ENCODE measurements at regions not wholly inside any gene's neighbourhood (a gene's known extent, or its start where the extent isn't known, plus 50 kb on each side); places are given as distances from the start of the nearest gene placed in this dataset.

GRCh38 chr20:50306478-50307423 lies 116.1 kb downstream of the CEBPB start:
- H3K4me1 ChIP-seq (ENCODE audit: insufficient read depth, low read length, severe bottlenecking) = no peaks in the 10 kb centered on the region
- no peak overlapping the region for H2AFZ ChIP-seq (ENCODE audit: low read length)
- no peaks in the 10 kb centered on the region for H3F3A ChIP-seq (ENCODE audit: insufficient read depth, low read length)
- H3K4me2 ChIP-seq (ENCODE audit: low read length) = no peak overlapping the region
- TF ChIP-seq EZH2 (IDR thresholded peaks at IDR 0.05; ENCODE audit: borderline replicate concordance, low read length) (no peak), CTCF (IDR thresholded peaks at IDR 0.05; ENCODE audit: low read length) (no peak)
- 0 out of 2 replicates have a peak, but pooled peaks cover 9% of the 10 kb centered on the region for H3K27me3 ChIP-seq (ENCODE audit: insufficient read depth, low read length)
- no peaks in the 10 kb centered on the region for H3K36me3 ChIP-seq (ENCODE audit: insufficient read depth, low read length)
- no peak overlapping the region for H3K27ac ChIP-seq (ENCODE audit: low read depth, low read length, poor library complexity, severe bottlenecking)
- no peaks in the 10 kb centered on the region for H4K20me1 ChIP-seq (ENCODE audit: insufficient read depth, low read length)
- no peaks in the 10 kb centered on the region for H3K9me3 ChIP-seq (ENCODE audit: low read length)
- no peaks in the 10 kb centered on the region for H3K79me2 ChIP-seq (ENCODE audit: insufficient read depth, low read length)
- H3K9ac ChIP-seq (ENCODE audit: low read length) = no peak overlapping the region
- H3K9me2 ChIP-seq (ENCODE audit: low read depth, low read length) = no peaks in the 10 kb centered on the region
- no peak overlapping the region for H3K4me3 ChIP-seq (ENCODE audit: low read depth, low read length, poor library complexity, severe bottlenecking)

- Histone ChIP-seq H3F3A (ENCODE audit: insufficient read depth, low read length) (no peaks in the 10 kb centered on the region), H3K9me3 (ENCODE audit: low read length) (no peaks in the 10 kb centered on the region), H3K4me1 (ENCODE audit: insufficient read depth, low read length, severe bottlenecking) (no peaks in the 10 kb centered on the region), H3K4me3 (ENCODE audit: low read depth, low read length, poor library complexity, severe bottlenecking) (no peak overlapping the region), H4K20me1 (ENCODE audit: insufficient read depth, low read length) (no peaks in the 10 kb centered on the region), H3K27me3 (ENCODE audit: insufficient read depth, low read length) (peaks cover 11% of the 10 kb centered on the region; the same call in 1 of the 2 replicates), H3K9me2 (ENCODE audit: low read depth, low read length) (no peaks in the 10 kb centered on the region), H3K4me2 (ENCODE audit: low read length) (no peak overlapping the region), H3K36me3 (ENCODE audit: insufficient read depth, low read length) (no peaks in the 10 kb centered on the region), H3K27ac (ENCODE audit: low read depth, low read length, poor library complexity, severe bottlenecking) (no peak overlapping the region), H3K79me2 (ENCODE audit: insufficient read depth, low read length) (no peaks in the 10 kb centered on the region), H3K9ac (ENCODE audit: low read length) (no peak overlapping the region), H2AFZ (ENCODE audit: low read length) (no peak overlapping the region)
- TF ChIP-seq CTCF (IDR thresholded peaks at IDR 0.05; ENCODE audit: low read length) = no peak
- TF ChIP-seq EZH2 (IDR thresholded peaks at IDR 0.05; ENCODE audit: borderline replicate concordance, low read length) = no peak
Measured at GRCh38 chr20:50308166-50308512, 117.5 kb downstream of the CEBPB start.

GRCh38 chr20:50308513-50309279 lies 118.1 kb downstream of the CEBPB start:
- H3K36me3 ChIP-seq (ENCODE audit: insufficient read depth, low read length) = no peaks in the 10 kb centered on the region
- TF ChIP-seq CTCF (IDR thresholded peaks at IDR 0.05; ENCODE audit: low read length) (no peak), EZH2 (IDR thresholded peaks at IDR 0.05; ENCODE audit: borderline replicate concordance, low read length) (no peak)
- H3K4me3 ChIP-seq (ENCODE audit: low read depth, low read length, poor library complexity, severe bottlenecking) = no peak overlapping the region
- peaks cover 17% of the 10 kb centered on the region; the same call in 1 of the 2 replicates for H3K27me3 ChIP-seq (ENCODE audit: insufficient read depth, low read length)
- no peak overlapping the region for H3K27ac ChIP-seq (ENCODE audit: low read depth, low read length, poor library complexity, severe bottlenecking)
- no peaks in the 10 kb centered on the region for H3F3A ChIP-seq (ENCODE audit: insufficient read depth, low read length)
- H3K9me3 ChIP-seq (ENCODE audit: low read length) = no peaks in the 10 kb centered on the region
- no peaks in the 10 kb centered on the region for H3K4me1 ChIP-seq (ENCODE audit: insufficient read depth, low read length, severe bottlenecking)
- no peaks in the 10 kb centered on the region for H3K9me2 ChIP-seq (ENCODE audit: low read depth, low read length)
- no peak overlapping the region for H3K4me2 ChIP-seq (ENCODE audit: low read length)
- no peaks in the 10 kb centered on the region for H4K20me1 ChIP-seq (ENCODE audit: insufficient read depth, low read length)
- H2AFZ ChIP-seq (ENCODE audit: low read length) = no peak overlapping the region
- H3K79me2 ChIP-seq (ENCODE audit: insufficient read depth, low read length) = no peaks in the 10 kb centered on the region
- H3K9ac ChIP-seq (ENCODE audit: low read length) = no peak overlapping the region
